HEK293 (cell line): ENCODE measurements at regions not wholly inside any gene's neighbourhood (a gene's known extent, or its start where the extent isn't known, plus 50 kb on each side); places are given as distances from the start of the nearest gene placed in this dataset.
A peak's percentile ranks its signal among the peaks of the same experiment; 100 is the strongest.

Experiments
- CTCF ChIA-PET: fragments of 350-600 bp; formaldehyde crosslinking; extraction: SDS; loops from one replicate; lab custom pipeline; 2021; ENCODE audit warnings: antibody characterized with exemption; lab: Yijun Ruan, JAX
- POLR2A ChIA-PET: fragments of 300-600 bp; formaldehyde crosslinking; extraction: SDS; loops from one replicate; lab custom pipeline; 2020; ENCODE audit warnings: antibody characterized with exemption, inconsistent platforms; lab: Yijun Ruan, JAX
- H3K27ac ChIP-seq: fragments of 200-500 bp; sonication (Bioruptor generic); 2 replicates; pipeline ENCODE4 v1.5.1; 2014; ENCODE audit warnings: low read depth, low read length, control low read depth, inconsistent platforms; ENCODE audit errors: extremely low read depth
- H3K36me3 ChIP-seq, 2 experiments: fragments of 200-500 bp in 1 of 2; sonication (Bioruptor generic) in 1 of 2; 1 replicate in 1 of 2; 2 replicates in 1 of 2; pipeline ENCODE4 v1.5.1; 2014 to 2017; ENCODE audit warnings: inconsistent platforms in 2 of 2, low read length in 2 of 2; ENCODE audit not compliant: control insufficient read depth in 2 of 2, insufficient read depth in 1 of 2
- H3K4me1 ChIP-seq: fragments of 200-500 bp; sonication (Bioruptor generic); 2 replicates; pipeline ENCODE4 v1.5.1; 2014; ENCODE audit warnings: mild to moderate bottlenecking, low read length, inconsistent platforms; ENCODE audit not compliant: control insufficient read depth, insufficient read depth
- H3K4me3 ChIP-seq: 2 replicates; pipeline ENCODE4 v1.5.1; 2011; ENCODE audit warnings: low read depth, mild to moderate bottlenecking, control low read depth, low read length, moderate library complexity
- H3K9me3 ChIP-seq: fragments of 200-500 bp; sonication (Bioruptor generic); 2 replicates; pipeline ENCODE4 v1.5.1; 2014; ENCODE audit warnings: low read depth, low read length, inconsistent platforms; ENCODE audit not compliant: control insufficient read depth, insufficient read depth
- BCL6B ChIP-seq: fragments of 450-650 bp; formaldehyde crosslinking; IDR thresholded peaks from 2 replicates; pipeline ENCODE4 v1.5.1; 2017; ENCODE audit warnings: missing biosample characterization, missing genetic modification characterization
- EGR2 ChIP-seq: fragments of 450-650 bp; formaldehyde crosslinking; IDR thresholded peaks from 2 replicates; pipeline ENCODE4 v1.5.1; 2016; ENCODE audit warnings: low read depth, missing biosample characterization, missing genetic modification characterization
- MEIS1 ChIP-seq: sonication (generic); formaldehyde crosslinking; IDR thresholded peaks from 2 replicates; pipeline ENCODE4 v1.8.1; 2022; ENCODE audit warnings: missing genetic modification reagents, mild to moderate bottlenecking, borderline replicate concordance
- MZF1 ChIP-seq: fragments of 450-650 bp; formaldehyde crosslinking; IDR thresholded peaks from 2 replicates; pipeline ENCODE4 v1.5.1; 2017; ENCODE audit warnings: missing biosample characterization, missing genetic modification characterization, borderline replicate concordance
- OVOL3 ChIP-seq: fragments of 450-650 bp; formaldehyde crosslinking; IDR thresholded peaks from 2 replicates; pipeline ENCODE4 v1.5.1; 2016; ENCODE audit warnings: missing biosample characterization, missing genetic modification characterization
- SCRT2 ChIP-seq: fragments of 450-650 bp; formaldehyde crosslinking; IDR thresholded peaks from 2 replicates; pipeline ENCODE4 v1.5.1; 2016; ENCODE audit warnings: missing biosample characterization, missing genetic modification characterization
- SETDB1 ChIP-seq: IDR thresholded peaks from one replicate; pipeline ENCODE4 v1.6.1; 2017; ENCODE audit warnings: mild to moderate bottlenecking, low read length, moderate library complexity, mixed read lengths; ENCODE audit not compliant: insufficient read length
- ZBTB1 ChIP-seq: fragments of 450-650 bp; formaldehyde crosslinking; IDR thresholded peaks from 2 replicates; pipeline ENCODE4 v1.5.1; 2016; ENCODE audit warnings: missing biosample characterization, missing genetic modification characterization
- ZBTB17 ChIP-seq: fragments of 450-650 bp; formaldehyde crosslinking; IDR thresholded peaks from 2 replicates; pipeline ENCODE4 v1.5.1; 2016; ENCODE audit warnings: missing biosample characterization, missing genetic modification characterization
- ZBTB8A ChIP-seq: fragments of 450-650 bp; formaldehyde crosslinking; IDR thresholded peaks from 2 replicates; pipeline ENCODE4 v1.5.1; 2016; ENCODE audit warnings: missing biosample characterization, missing genetic modification characterization
- ZNF10 ChIP-seq: fragments of 450-650 bp; formaldehyde crosslinking; IDR thresholded peaks from 2 replicates; pipeline ENCODE4 v1.5.1; 2017; ENCODE audit warnings: missing biosample characterization, missing genetic modification characterization
- ZNF133 ChIP-seq: fragments of 450-650 bp; formaldehyde crosslinking; IDR thresholded peaks from 2 replicates; pipeline ENCODE4 v1.5.1; 2016; ENCODE audit warnings: missing biosample characterization, missing genetic modification characterization
- ZNF138 ChIP-seq: fragments of 450-650 bp; formaldehyde crosslinking; IDR thresholded peaks from 2 replicates; pipeline ENCODE4 v1.5.1; 2016; ENCODE audit warnings: missing biosample characterization, missing genetic modification characterization, borderline replicate concordance
- ZNF155 ChIP-seq: fragments of 450-650 bp; formaldehyde crosslinking; IDR thresholded peaks from 2 replicates; pipeline ENCODE4 v1.5.1; 2016; ENCODE audit warnings: missing biosample characterization, missing genetic modification characterization
- ZNF175 ChIP-seq: fragments of 450-650 bp; formaldehyde crosslinking; IDR thresholded peaks from 2 replicates; pipeline ENCODE4 v1.5.1; 2016; ENCODE audit warnings: missing biosample characterization, missing genetic modification characterization
- ZNF184 ChIP-seq: fragments of 450-650 bp; IDR thresholded peaks from 2 replicates; pipeline ENCODE4 v1.5.1; 2018; ENCODE audit warnings: missing biosample characterization, mild to moderate bottlenecking, missing genetic modification characterization
- ZNF202 ChIP-seq: fragments of 450-650 bp; formaldehyde crosslinking; IDR thresholded peaks from 2 replicates; pipeline ENCODE4 v1.5.1; 2016; ENCODE audit warnings: missing biosample characterization, missing genetic modification characterization, borderline replicate concordance
- ZNF214 ChIP-seq: fragments of 450-650 bp; formaldehyde crosslinking; IDR thresholded peaks from 2 replicates; pipeline ENCODE4 v1.5.1; 2017; ENCODE audit warnings: missing biosample characterization, mild to moderate bottlenecking, missing genetic modification characterization, borderline replicate concordance
- ZNF449 ChIP-seq: fragments of 450-650 bp; formaldehyde crosslinking; IDR thresholded peaks from 2 replicates; pipeline ENCODE4 v1.5.1; 2017; ENCODE audit warnings: missing biosample characterization, mild to moderate bottlenecking, missing genetic modification characterization, moderate library complexity
- ZNF549 ChIP-seq: fragments of 450-650 bp; IDR thresholded peaks from 2 replicates; pipeline ENCODE4 v1.5.1; 2018; ENCODE audit warnings: missing biosample characterization, missing genetic modification characterization, mild to moderate bottlenecking, inconsistent platforms, moderate library complexity
- ZNF561 ChIP-seq: fragments of 450-650 bp; IDR thresholded peaks from 2 replicates; pipeline ENCODE4 v1.5.1; 2018; ENCODE audit warnings: missing biosample characterization, missing genetic modification characterization, borderline replicate concordance
- ZNF639 ChIP-seq: fragments of 450-650 bp; formaldehyde crosslinking; IDR thresholded peaks from 2 replicates; pipeline ENCODE4 v1.5.1; 2016; ENCODE audit warnings: missing biosample characterization, missing genetic modification characterization

- ChIA-PET CTCF (interaction anchor here (0.6 to 1.1 kb wide), 4 partner anchors 12 to 1178 kb away, joined by 3 to 4 read pairs (median 4); no protein-coding TSS in a partner anchor), POLR2A (no interaction called here)
- Histone ChIP-seq H3K4me1 (no peaks in the 10 kb centered on the region), H3K4me3 (no peak overlapping the region), H3K36me3 (no peaks in the 10 kb centered on the region), H3K27ac (no peak overlapping the region), H3K9me3 (no peaks in the 10 kb centered on the region)
- TF ChIP-seq ZNF449 (tag by site-specific recombination), result no peak
- TF ChIP-seq ZBTB17 (tag by site-specific recombination), result no peak
- no peak for TF ChIP-seq ZNF214 (tag by site-specific recombination)
- TF ChIP-seq MEIS1 (CRISPR knock-in tag), result 0 out of 2 replicates have a peak, but pooled peaks have one; percentile 34
These were observed 512.7 kb upstream of the PAPPA start for GRCh38 chr9:115640887-115641286.

GRCh38 chr9:115642285-115642684, 511.3 kb upstream of the PAPPA start:
- Histone ChIP-seq H3K36me3 (no peaks in the 10 kb centered on the region), H3K9me3 (no peaks in the 10 kb centered on the region), H3K4me3 (no peak overlapping the region), H3K4me1 (no peaks in the 10 kb centered on the region), H3K27ac (no peak overlapping the region)
- ChIA-PET POLR2A (no interaction called here), CTCF (interaction anchor here (0.7 to 1.6 kb wide), 3 partner anchors 26 to 47 kb away, joined by 3 to 4 read pairs (median 4); no protein-coding TSS in a partner anchor)
- TF ChIP-seq ZNF133 (no peak), ZNF10 (tag by site-specific recombination) (no peak), BCL6B (tag by site-specific recombination) (no peak), MZF1 (tag by site-specific recombination) (no peak), SCRT2 (tag by site-specific recombination) (no peak)

GRCh38 chr9:115643948-115644727, 509.5 kb upstream of the PAPPA start:
- Histone ChIP-seq H3K4me3 (no peak overlapping the region), H3K36me3 (no peaks in the 10 kb centered on the region), H3K4me1 (no peaks in the 10 kb centered on the region), H3K27ac (no peak overlapping the region), H3K9me3 (no peaks in the 10 kb centered on the region)
- ChIA-PET POLR2A (no interaction called here), CTCF (interaction anchor here (0.6 to 0.9 kb wide), 2 partner anchors 50 to 1205 kb away, joined by 3 read pairs; no protein-coding TSS in a partner anchor)
- TF ChIP-seq ZNF138 (tag by site-specific recombination) (no peak), ZBTB1 (no peak), ZNF155 (tag by site-specific recombination) (no peak), OVOL3 (tag by site-specific recombination) (no peak), ZNF202 (tag by site-specific recombination) (no peak)

GRCh38 chr9:115649991-115650472, 503.6 kb upstream of the PAPPA start:
- Histone ChIP-seq H3K36me3 (no peaks in the 10 kb centered on the region), H3K9me3 (no peaks in the 10 kb centered on the region), H3K27ac (no peak overlapping the region), H3K4me3 (no peak overlapping the region), H3K4me1 (no peaks in the 10 kb centered on the region)
- POLR2A ChIA-PET, result no interaction called here
- CTCF ChIA-PET, result interaction anchor here (0.6 to 4.0 kb wide), 3 partner anchors 19 to 233 kb away, joined by 3 to 18 read pairs (median 3); no protein-coding TSS in a partner anchor
- TF ChIP-seq EGR2 (tag by site-specific recombination) (no peak), ZNF639 (no peak), ZNF549 (tag by site-specific recombination) (no peak), SETDB1 (no peak), ZNF175 (tag by site-specific recombination) (no peak), ZNF561 (no peak), ZBTB8A (tag by site-specific recombination) (no peak), ZNF184 (no peak)
